GM18520 (cell line): ENCODE measurements at regions not wholly inside any gene's neighbourhood (a gene's known extent, or its start where the extent isn't known, plus 50 kb on each side); places are given as distances from the start of the nearest gene placed in this dataset.
A peak's percentile ranks its signal among the peaks of the same experiment; 100 is the strongest.
"Not testable (repeated sequence)": the region's sequence is repeated elsewhere in the genome, so short reads cannot be mapped to it uniquely, and the experiment has no call there.

Experiments
- ATAC-seq: cut with Tn5 transposase; IDR thresholded peaks from one replicate; pipeline ENCODE4 v1.9.1; 2021; ENCODE audit not compliant: unreplicated experiment

DNA sequence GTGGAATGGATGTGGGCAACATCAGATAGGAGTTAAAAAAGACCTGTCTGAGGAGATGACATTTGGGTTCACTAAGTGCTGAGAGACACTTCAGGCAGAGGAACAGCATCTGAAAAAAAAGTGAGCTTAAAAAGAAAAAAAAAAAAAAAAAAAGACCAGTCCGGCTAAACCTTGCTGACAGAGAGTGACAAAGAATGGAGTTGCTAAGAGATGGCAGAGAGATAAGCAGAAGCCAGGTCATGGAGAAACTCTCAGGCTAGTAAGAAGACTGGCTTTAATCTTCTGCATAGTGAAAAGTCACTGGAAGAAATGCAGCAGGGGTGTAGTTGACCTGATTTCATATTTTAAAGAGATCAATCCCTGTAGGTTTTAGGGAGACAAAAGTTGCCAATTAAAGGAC is 711.1 kb upstream of the SEMA3D start:
- no peak for ATAC-seq

DNA sequence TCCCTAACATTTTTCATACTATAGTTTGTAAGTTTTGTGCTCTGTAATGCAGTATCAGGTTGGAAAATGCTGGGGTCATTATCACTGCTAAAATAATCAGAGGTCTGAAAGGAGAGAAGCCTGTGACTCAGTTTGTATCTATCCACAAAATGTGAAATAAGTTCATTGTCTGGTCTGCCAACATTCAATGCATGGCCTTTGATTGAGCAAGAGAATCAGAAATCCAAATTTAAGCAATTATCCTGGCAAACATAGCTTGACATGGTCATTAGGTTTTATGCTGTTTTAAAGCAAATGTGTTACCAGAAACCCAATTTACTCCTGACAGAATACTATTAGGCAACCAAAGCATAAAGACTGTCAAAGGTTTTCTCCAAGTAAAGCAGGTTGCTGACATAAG is 709.7 kb upstream of the SEMA3D start:
- no peak for ATAC-seq

GRCh38 chr7:85895835-85896234 is 709.0 kb upstream of the SEMA3D start:
- no peak for ATAC-seq

DNA sequence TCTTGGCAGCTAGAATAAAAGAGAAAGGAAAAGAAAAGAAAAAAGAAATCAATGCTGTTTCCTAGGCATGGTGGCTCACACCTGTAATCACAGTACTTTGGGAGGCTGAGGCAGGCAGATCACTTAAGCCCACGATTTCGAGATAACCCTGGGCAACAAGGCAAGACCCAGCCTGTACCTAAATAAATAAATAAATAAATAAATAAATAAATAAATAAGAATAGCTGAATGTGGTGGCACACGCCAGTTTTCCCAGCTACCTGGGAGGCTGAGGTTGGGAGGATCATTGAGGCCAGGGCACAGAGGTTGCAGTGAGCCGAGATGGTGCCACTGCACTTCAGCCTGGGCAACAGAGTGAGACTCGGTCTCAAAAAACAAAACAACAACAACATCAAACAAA is 705.0 kb upstream of the SEMA3D start:
- ATAC-seq: not testable (repeated sequence)

- ATAC-seq: peak; percentile 70
These were observed 703.5 kb upstream of the SEMA3D start for GRCh38 chr7:85890244-85890811.

GRCh38 chr7:85887133-85887532 is 700.3 kb upstream of the SEMA3D start:
- ATAC-seq: no peak

DNA sequence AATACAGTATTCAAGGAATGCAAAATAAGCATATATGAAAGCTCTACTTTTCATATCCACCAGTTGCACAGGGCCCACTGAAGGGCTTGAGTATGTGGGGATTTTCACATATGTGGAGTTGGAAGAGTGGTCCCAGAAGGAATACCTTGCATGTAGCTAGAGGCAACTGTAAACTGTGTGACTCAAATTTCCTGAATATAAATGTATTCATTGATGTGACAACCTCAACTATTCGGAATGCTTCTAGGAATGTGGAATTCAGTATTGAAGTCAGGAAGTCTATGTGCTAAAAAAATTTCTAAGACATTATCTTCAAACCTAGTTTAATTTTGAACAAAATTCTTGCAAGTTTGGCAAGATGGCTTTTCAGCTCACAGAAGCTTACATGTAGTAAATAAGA is 695.5 kb upstream of the SEMA3D start:
- ATAC-seq: no peak

GRCh38 chr7:85875398-85875797 is 688.5 kb upstream of the SEMA3D start:
- no peak for ATAC-seq

DNA sequence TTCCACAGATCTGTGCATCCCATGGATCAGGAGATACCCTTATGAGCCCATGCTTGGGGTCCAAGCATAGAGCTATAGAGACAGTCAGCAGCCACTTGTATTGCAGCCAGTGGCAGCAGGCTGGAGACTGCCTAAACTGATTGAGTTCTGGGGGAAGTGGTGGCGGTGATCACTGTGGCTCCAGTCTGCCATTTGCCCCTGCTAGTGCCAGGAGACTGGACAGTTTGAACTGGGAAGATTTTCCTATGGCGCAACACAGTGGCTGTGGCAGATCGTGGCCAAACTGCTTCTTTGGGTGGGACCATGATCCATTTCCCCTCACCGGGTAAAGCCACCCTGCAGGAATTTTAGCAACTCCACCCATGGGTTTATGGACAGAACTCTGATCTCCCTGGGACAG is 679.7 kb upstream of the SEMA3D start:
- ATAC-seq: no peak

GRCh38 chr7:85851571-85852193 is 664.8 kb upstream of the SEMA3D start:
- ATAC-seq: no peak

DNA sequence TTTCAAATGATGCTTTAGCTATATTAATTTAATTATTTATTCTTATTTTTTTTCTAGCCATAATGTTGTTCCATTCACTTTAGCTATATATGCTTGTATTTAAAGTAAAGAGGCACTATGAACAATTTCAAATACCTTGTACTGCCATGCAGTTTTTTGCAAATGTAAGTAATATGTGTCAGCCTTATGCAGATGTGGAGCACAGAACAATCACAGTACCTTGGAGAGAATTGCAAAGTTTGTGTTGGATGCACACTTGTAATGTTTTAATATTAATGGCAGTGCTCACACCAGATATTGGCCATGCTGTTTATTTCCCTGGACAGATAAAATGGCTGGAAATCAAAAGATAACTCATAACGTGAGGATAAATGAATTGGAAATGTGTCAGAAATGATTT is 663.5 kb upstream of the SEMA3D start:
- no peak for ATAC-seq

DNA sequence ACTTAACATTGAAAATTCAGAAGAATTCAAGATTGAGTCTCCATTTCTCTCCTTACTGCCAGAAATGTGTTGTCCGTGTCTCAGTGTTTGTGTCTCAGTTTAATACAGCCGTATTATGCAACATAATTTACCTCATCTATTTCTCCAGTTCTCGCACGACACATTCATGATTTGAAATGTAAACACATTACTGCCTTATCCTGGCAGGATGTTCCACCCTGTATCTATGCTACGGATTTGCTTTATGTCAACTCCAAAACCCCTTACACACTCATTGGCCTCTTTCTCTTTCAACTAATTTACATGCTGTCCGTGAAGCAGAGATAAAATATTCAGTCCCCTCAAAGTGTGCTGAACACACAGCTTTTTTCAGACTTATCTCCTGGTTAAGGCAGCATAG is 653.7 kb upstream of the SEMA3D start:
- no peak for ATAC-seq

GRCh38 chr7:85833066-85833465 is 646.2 kb upstream of the SEMA3D start:
- no peak for ATAC-seq

GRCh38 chr7:85830982-85831381 is 644.1 kb upstream of the SEMA3D start:
- no peak for ATAC-seq

DNA sequence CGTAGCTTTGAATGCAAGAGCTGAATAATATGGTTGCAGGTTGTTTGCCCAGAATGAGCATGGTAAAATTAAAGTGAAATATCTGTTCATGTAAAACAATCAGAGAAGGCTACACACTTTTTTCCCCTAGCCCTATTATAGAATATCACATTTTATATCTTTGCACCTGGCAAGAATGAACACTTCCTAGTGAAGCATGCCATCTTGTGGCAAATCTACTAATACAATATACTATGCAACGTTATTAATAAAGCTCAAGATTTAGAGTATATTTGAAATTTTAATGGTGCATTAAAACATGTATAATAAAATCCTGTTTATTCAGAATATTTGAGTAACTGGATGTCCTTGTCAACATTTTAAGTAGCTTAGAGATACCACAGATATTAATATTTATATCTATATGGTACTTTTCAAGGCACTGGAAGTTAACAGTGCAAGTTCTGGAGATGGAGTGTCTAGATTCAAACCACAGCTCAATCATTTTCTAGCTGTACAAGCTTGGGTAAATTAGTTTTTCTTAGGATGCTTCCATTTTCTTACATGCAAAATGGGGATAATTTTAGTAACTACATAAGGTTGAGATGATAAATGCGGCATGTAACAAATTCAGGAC is 643.1 kb upstream of the SEMA3D start:
- no peak for ATAC-seq

- ATAC-seq: no peak
These were observed 642.3 kb upstream of the SEMA3D start for GRCh38 chr7:85829176-85829575.

DNA sequence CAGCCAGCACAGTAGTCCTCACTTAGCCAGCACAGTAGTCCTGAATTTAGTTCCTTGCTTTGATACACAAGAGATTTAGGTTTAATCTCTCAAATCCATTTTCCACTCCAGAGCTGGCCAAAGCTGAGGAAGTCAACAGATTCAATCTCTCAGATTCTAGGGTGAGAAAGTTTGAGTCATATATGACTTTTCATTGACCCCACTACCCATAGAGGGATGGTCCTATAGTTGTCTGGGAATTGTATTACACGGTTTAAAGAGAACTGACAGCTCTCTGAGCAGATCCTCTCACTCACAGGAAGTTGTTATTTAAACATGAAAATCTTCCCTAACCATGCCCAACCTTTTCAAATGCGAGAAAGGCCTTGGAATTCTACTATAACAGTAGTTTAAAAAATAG is 641.8 kb upstream of the SEMA3D start:
- no peak for ATAC-seq

DNA sequence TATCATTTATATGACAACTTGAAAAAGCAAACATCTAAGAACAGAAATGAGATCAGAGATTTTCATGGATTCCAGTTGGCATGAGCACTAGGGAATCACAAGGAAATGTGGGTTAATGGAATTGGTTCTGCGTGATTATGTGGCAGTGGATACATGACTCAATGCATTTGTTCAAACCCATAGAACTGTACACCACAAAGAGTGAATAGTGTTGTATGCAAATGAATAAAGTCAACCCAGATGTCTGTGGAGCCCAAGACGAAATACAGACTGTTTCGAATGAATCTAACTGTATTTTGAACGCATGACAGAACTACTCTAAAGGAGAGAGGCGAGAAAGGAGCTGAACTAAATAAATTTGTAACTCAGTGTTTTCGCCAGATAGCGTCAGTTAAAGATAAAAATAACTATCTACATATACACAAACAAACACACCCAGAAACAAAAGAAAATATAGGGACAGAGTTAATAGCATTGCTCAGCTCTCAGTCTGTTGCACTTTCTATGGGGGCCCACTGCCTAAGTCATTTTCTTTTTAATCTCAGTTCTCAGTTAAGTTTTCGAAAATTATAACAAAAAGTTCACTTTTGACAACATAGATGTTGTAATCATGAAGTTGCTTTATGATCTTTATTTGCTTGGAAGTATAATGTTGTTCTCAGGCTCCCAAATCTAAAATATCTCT is 636.7 kb upstream of the SEMA3D start:
- ATAC-seq: no peak

GRCh38 chr7:85821926-85822325 is 635.1 kb upstream of the SEMA3D start:
- no peak for ATAC-seq

GRCh38 chr7:85820702-85821443 is 634.0 kb upstream of the SEMA3D start:
- no peak for ATAC-seq

DNA sequence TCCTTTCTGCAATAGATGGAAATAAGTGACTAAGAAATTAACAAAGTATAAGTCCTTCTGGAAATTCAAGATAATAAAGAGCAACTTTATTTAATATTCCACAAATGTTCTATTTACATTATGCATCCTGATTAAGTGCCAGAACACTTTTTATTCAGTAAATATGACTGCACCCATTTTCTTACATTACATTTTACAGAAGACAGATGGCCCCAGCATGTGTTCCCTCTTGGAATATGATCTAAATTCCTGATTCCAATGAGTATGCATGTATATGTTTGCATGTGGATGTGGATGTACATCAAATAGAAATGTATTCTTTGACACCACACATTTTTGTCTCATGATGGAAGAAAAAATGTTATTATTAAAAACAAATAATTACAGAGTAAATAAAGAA is 628.7 kb upstream of the SEMA3D start:
- no peak for ATAC-seq

DNA sequence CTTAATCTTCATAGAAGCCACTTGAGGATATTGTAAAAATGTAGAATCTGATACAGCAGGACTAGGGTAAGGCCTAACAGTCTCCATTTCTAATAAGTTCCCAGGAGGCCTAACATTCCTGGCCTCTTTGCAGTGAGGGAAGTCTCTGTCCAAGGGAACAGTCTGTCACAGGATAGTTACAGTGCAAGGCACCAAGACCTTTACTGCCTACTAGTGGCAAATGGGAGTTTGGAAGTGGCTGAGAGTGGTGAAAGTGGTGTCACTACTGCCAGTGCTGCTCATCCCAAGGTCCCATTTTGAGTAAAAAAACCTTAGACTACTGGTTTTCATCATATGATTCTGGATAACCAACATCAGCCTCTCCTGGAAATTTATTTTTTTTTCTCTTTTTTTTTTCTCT is 619.5 kb upstream of the SEMA3D start:
- ATAC-seq: no peak
